AG08395 (cell line): ENCODE measurements at regions not wholly inside any gene's neighbourhood (a gene's known extent, or its start where the extent isn't known, plus 50 kb on each side); places are given as distances from the start of the nearest gene placed in this dataset.

Source experiments
- DNase-seq: peaks from one replicate; pipeline ENCODE4 v3.0.0; 2012; ENCODE audit warnings: mixed read lengths, low spot score

DNA sequence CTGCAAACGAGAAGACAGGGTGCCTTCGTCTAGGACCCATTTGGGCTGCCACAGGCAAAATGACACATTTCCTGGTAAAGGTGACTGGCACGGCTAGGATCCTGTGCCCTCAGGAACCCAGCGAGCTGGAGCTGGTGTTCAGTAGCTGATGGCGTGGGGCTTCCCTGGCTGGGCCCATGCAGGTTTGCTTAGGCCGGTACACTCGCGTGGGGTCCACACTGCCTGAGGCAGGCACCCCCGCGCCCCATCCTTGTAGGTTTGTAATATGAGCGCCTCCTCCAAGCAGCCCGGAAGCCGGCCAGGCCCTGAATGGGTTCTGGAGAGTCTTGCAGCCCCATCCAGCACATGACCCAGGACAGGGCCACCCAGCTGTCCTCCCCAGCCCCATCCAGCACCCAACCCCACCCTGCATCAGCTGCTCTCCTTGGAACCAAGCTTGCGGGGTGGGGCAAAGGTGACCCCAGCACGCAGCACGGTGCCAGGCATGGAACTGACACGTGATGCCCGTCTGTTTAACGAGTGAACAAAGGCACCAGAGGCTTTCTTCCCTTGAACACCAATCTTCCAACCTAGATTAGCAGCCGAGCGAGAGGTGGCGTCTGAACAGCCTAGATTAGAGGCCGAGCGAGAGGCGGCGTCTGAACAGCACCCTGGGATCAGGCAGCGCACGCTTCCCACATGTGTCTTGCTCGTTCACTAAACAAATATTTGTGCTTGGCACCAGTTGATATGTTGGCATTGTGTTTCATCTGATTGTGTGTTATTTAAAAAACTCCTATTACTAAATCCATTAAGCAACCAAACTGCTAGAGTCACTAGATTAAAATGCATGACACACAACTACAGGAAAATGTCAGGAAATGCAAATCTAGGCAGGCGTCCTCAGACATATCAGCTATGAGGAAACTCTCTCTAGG is 112.1 kb downstream of the DLL1 start:
- peak; percentile 85 for DNase-seq

DNA sequence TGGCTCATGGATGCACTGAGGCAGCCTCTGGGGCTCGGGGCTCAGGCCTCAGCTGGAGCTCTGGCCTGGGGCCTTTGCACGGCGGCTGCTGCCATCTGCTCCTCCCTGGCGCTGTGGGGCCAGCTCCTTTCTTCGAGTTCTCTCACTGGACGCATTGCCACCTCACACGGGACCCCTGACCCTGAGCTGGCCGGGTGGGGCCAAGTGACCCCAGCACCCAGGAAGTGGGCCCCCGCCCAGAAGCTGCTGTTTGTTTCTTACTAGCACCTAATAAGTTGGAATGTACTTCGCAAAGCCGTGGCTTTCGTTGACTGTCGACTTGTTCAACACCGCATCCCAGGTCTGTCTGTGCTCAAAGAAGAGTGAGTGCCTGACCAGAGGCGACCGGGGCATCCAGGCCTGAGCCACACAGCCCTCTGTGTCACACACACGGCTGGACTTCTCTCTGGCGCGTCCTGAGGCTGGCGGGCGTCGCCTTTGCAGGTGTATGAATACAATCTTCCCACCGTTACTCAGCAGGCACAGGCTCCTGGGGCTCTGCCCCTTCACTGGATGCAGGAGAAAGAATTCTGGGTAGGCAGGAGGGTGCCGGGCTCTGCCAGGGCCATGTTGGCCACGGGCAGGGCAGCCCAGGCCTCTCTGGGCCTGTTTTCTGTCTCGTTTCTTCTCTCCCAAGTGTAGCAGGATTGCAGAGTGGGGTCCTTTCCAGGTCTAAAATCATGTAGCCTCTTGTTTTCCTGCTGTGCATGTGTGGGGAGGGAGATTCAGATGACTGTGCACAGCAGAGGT is 112.9 kb downstream of the DLL1 start:
- no peak for DNase-seq

DNA sequence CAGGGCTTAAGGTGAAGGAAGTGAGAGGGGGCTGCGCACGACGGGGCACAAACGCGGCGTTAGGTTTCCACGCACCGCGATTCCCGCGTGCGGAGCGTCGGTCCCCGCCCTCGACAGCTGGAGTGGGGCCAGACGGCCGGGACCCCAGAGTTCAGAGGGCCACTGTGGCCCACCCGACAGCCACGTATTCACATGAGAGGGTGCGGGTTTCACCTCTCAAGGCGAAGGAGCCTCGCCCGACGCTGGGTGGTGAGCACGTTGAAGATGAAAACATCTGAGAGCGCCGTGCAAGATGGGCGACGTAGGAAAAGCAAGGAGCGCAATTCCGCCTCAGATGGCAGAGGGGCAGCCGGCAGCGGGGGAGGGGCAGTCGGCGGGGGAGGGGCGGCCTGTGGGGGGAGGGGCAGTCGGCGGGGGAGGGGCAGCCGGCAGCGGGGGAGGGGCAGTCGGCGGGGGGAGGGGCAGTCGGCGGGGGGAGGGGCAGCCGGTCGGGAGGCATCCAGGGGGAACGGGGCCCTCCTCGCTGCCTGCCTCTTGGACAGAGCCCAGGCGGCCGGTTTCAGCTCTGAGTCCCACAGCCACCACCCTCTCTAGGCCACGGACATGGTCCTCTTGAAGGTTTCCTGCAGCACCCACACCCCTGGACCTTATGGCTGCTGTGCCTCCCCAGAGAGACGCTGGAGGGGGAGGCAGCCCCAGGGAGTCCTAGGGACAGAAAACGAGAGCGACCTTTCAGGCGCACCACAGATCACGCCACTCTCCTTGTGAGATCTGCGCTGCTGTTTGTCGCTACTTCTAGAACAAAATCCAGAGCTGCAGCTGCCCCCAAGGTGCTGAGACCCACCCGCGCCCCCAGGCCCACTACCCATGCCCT is 113.7 kb downstream of the DLL1 start:
- peak; percentile 19 for DNase-seq

DNA sequence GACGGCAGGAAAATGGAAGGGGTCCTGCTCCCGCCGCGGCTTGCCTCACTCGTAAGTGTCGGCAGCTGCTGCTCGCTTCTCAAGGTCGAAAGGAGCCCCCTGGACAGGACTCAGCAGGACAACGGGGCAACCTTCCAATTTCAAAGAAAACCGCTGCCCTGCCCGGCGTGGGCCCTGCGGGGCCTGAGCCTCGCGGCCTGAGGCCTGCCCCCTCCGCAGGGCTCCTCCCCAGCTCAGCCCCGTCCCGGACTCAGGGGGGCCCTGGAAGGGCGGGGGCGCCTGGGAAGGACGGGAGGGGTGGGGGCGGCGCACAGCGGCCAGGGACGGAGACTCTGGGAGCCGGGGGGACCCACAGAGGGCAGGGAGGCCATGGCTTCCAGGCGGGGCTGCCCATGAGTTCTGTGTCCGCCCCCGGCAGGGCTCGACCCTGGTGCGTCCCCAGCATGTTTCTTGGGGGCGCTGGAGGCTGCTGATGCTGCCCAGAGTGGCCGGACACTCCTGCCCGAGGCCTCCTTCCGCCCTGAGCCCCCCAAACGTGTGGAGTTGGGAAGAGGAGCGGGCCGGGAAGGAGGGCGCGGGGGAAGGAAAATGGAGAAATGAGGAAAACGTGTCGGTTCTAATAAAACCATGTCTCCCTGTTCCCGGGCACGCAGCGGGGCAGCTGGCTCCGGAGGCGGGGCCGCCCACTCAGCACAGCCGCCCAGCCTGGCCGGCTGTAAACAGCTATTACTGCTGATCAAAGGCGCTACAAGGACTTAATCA is 114.6 kb downstream of the DLL1 start:
- no peak for DNase-seq

DNA sequence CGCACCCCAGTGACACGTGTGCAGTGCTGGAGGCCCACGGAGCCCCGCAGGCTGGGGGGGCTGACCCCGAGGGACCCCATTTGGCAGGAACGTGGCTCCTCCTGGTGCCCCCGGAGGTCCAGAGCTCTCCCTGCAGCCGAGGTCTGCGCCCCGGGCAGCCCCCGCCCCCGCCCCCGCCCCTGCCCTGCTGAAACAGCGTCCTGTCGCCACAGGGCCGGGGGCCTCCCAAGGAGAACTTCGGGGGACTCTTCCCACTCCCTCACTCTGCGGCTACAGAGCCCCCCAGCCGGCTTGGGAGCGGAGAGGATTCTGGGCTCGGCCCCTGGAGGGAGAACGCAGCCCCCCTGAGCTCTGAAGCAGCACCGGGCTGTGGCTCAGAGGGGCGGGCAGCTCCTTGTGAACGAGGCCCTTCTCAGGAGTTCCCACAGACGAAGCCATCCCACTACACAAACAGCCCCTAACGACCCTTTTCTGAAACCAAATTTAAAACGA is 115.2 kb downstream of the DLL1 start:
- no peak for DNase-seq

DNA sequence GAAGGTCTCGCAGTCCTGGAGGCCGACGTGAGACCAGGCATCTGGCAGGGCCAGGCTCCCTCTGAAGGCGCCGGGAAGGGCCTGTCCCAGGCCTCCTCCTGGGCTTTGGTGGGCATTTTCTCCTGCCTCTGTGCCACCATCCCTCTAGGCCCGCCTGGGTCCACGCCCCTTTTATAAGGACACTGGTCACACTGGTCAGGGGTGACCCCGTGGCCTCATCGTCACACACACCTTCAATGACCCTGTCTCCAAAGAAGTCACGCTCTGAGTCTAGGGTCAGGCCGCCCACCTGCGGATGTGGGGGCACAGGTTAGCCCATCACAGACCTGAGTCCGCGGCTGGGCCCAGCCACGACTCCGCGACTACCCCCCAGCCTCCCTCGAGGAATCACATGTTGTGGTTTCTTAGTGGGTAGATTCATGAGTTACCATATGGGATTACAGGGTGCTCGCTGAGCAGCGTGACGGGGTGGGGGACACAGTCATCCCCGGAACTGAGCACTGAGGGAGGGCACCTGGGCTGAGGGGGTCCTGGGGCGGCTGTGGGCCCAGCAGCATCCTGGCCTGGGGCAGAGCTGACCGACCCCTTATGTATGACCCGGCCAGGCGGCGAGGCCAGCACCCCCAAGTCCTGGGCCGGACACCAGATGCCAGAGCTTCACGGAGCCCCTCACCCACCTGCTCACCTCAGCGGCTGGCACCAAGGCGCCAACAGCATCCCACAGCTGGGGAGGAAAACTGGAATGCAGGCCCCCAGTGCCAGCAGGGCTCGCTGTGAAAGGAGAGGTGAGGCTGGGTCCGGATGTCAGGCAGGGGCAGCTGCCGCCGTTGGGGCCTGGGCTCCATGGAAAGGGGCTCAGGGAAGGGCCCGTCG is 115.9 kb downstream of the DLL1 start:
- DNase-seq = no peak

DNA sequence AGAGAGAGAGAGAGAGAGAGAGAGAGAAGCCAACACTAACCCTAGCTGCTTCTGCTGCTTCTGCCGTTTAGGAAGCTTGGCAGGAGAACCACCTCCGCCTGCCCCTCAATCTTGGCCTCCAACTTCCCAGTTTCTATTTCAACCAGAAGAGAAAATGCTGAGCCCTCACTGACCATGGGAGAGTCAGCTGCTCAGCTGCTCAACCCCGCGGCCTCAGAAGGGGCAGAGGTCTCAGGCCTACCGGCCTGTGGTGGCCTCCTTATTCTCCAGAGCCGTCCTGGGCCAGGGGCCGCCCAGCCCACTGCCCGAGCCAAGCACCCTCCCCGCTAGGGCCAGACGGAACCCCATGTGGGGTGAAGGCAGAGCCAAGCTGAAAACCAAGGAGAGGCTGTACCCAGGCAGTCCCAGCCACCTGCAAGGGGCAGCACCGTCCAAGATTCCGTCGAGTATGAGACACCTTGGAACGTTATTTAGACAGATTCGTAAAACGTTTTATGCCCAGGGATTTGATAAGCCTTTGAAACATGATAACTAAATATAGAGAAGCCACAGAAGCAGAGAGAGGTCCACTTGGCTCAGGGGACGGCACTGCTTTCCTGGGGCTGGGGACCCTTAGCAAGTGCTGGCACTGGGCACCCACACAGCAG is 116.6 kb downstream of the DLL1 start:
- DNase-seq = no peak

DNA sequence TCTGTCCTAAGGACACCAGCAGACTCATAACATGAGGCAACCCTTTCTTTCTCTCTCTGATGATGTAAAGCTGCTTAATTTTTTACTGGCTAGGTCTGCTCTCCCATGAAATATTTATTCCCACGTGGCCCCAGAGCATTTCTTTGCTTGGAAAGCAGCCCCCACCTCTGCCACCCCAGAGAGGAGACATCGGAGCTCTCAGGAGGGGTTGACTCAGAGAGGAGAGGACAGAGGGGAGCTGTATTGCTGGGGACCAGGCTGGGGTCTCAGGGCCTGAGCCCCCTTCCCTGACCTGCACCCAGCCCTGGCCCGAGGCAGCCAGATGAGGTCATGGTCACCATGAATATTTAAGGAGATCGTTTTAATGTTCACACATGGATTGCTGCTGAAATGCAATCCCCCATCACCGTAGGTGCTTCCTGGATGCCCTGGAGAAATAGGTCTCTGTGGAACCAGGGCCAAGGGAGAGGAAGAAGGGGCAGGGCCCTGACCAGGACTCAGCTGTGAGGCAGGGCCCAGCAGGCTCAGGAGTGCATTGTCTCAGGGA is 117.5 kb downstream of the DLL1 start:
- no peak for DNase-seq

DNA sequence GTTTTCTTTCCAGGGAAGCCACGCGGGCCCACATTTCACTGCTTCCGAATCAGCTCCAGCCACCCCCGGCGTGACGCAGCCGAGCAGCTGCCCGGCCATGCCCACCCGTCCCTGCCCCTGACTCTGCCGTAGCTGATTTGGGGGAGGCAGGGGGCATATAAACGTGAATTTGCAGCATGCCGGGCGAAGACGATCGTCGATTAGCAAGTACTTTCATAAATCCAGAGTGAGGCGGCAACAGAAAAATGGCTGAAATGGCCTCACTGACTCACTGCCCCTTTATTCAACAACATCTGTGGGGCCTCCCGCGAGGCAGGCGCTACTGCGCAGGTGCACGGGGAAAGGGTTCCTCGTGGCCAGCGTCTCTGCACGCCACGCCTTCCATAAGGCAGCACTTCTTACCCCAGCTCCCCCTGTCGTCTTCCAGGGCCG is 118.0 kb downstream of the DLL1 start:
- no peak for DNase-seq

DNA sequence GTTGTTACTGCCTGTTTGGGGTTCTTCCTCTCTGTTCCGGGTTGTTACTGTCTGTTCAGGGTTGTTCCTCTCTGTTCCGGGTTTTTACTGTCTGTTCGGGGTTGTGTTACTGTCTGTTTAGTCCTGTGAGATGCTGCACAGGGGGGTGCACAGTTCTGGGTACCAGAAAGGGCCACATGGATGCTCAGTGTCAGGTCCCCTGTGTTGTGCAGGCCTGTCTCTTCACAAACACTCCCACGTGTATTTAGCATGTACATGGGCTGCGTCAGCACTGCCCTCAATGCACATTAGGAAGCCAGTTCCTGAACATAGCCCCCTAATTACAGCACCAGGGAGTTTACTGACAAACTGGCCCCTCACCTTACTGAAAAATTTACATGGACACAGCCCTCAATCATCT is 118.5 kb downstream of the DLL1 start:
- no peak for DNase-seq

DNA sequence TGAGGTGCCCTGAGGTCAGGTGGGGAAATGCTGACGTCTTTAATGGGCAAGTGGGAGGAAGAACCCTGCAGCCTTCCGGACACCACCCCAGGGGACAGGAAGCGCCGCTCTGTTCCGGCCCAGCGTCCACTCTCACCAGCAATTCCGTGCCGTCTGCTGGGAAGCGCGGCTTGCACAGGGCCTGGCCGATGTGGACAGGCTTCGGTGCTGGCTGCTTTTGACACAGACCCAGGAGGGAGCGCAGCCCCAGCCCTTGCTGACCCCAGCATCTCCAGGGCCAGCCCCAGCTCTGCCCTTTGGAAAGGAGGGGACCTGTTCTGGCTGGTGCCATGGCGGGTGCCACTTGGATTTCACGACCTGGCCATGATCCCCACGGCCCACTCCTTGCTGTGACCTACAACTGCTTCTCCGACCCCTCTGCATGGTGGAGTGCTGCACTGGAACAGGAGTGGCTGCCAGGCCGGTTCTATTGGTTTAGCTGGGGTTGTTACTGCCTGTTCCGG is 123.2 kb downstream of the DLL1 start:
- DNase-seq = no peak

DNA sequence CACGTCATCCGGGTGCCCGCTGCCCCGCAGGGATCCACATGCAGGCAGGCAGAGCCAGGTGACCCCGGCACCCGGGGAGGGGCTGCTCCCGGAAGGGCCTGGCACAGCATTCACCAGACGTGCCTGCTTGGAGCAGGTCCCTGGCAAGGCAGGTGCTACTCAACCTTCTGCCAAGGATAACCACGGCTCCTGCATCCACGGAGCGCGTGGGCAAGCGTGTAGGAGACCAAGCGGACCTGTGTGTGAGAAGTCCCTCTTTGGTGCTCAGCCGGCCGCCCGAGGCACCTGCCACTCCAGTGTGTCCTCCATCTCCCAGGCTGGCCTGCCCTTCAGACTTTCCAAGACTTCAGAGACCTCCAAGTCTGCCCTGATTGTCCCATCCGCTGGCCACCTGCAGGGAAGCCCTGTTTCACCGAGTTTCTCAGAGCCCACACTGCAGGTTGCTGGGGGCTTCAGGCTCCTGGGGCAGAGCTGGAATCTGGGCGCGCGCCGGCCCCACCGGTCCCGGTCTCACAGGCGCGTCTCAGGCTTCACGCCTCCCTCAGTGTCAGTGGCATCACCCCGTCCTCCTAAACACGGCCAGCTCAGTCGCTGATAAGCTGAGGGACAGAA is 124.3 kb downstream of the DLL1 start:
- no peak for DNase-seq

DNA sequence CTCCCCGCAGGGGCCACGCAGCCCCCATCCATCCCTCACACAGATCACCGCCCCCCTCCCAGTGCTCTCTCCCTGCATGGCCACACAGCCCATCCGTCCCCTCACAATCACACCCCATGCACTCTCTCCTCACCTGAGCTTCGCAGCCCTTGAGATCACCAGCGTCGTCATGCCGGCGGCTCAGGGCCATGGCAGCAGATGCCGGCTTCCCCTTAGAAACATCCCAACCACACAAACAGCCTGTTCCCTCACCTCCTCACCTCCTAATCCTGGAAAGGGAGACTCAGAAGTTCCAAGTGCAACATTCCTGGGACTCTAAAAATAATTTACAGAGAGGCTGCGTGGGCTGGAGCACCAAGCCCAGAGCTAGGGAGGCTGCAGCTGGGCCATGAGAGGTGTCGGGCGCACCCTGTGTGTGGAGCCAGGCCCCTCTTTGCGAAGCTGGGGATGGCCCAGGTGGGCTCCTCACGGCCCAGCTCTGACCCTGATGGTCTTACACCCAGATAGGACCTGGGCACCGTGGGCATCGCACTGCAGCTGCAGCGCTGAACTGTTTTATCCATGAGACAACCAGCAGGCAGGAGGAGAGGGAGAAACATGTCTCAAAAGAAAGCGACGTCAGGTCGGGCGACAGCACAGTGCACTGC is 125.3 kb downstream of the DLL1 start:
- DNase-seq = no peak

DNA sequence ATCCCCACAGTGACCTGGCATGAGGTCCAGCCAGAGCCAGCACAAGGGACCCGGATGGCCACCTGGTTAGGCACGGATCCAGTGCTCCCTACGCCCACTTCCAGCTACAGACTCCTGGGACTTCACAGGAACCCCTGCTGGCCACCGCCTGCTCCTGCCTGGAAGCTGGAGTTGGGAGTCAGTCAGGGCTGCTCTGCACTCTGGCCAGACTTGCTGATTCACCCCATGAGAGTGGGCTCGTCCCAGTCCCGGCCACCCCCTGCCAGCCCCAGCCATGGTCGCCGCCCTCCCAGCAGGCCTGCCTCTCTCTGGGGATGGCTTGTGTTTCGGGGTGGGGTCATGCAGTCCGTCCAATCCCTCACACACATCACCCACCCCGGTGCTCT is 125.8 kb downstream of the DLL1 start:
- DNase-seq = no peak

DNA sequence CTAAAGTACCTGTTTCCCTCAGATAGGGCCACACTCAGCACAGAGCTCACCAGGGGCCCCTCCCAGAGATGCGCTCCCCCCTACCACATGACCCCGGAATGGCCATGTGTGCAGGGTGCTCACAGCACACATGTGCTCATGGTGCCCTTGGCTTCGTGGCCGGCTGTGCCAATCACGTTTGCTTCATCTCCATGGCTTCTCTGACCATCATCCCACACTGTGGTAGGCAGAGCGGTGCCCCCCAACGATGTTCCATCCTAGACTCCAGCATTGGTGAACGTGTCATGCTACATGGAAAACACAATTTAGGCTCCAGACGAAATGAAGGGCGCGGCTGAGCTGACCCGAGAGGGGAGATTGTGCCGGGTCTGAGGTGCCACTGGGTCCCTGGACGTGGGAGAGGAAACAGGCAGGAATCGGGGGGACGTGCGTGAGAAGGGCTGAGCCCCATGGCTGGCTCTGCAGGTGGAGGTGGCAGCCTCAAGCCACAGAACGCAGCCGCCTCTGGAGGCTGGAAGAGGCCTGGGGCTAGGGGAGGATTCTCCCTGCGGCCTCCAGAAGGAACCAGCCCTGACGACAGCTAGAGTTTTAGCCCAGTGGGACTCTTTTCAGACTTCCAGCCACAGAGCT is 126.5 kb downstream of the DLL1 start:
- DNase-seq = no peak

DNA sequence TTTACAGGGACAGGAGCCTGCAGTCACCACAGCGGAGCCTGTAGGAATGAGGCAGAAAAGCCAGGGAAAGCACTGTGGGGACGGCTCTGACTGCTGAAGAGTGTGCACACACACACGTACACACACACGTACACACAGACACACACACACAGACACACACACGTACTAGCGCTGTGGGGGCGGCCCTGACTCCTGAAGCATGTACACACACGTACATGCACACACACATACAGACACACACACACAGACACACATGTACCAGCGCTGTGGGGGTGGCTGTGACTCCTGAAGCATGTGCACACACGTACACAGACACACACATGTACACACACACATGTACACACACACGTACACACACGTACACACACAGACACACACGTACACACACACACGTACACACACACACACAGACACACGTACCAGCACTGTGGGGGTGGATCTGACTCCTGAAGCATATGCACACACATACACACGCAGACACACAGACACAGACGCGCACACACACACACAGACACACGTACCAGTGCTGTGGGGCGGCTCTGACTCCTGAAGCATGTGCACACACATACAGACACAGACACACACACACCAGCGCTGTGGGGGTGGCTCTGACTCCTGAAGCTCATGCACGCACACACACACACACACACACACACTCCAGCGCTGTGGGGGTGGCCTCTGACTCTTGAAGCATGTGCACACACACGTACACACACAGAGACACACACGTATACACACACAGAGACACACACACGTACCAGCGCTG is 127.3 kb downstream of the DLL1 start:
- no peak for DNase-seq

DNA sequence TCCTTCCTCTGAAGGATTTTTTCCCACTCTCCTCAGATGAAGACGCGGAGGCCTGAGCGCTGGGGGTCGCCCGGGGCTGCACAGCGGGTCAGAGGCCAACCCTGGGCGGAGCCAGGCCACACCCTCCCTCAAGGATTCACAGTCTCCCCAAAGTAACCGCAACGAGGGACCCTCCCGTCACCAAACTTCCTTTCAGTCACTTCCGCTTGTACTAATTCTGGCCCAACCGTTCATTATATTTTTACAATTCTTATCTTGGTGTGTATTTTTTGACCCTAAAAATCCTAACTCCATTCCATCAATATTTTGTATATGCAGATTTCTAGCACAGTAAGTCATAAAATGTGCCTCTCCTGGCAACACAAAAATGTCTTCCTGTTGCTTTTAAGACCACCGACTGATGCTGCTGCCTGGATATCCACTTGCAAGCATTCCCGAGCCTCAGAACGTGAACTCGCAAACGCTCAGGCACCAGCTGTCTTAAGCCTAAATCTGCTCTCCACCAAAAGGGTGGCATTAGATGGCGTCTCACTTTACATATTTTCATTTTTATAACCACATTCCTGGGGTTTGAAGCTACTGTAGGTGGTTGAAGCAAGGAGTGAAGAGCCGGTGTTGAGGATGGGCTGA is 128.0 kb downstream of the DLL1 start:
- DNase-seq = no peak
